GM10248 (cell line): ENCODE measurements at regions not wholly inside any gene's neighbourhood (a gene's known extent, or its start where the extent isn't known, plus 50 kb on each side); places are given as distances from the start of the nearest gene placed in this dataset.

Experiments
- CTCF ChIA-PET: fragments of 300-600 bp; sonication (Branson Sonifier 250); formaldehyde crosslinking; extraction: SDS; loops from one replicate; lab custom pipeline; 2021; ENCODE audit warnings: antibody characterized with exemption; lab: Yijun Ruan, JAX
- POLR2A ChIA-PET: fragments of 350-650 bp; sonication (Branson Sonifier 250); formaldehyde crosslinking; extraction: SDS; loops from one replicate; lab custom pipeline; 2020; ENCODE audit warnings: antibody characterized with exemption; lab: Yijun Ruan, JAX
- DNase-seq: peaks from one replicate; pipeline ENCODE4 v3.0.0; 2012; ENCODE audit errors: extremely low spot score
- CTCF ChIP-seq: IDR thresholded peaks from 2 replicates; pipeline ENCODE4 v1.5.1; 2012; ENCODE audit warnings: mild to moderate bottlenecking, low read depth; ENCODE audit errors: extremely low read depth, missing control alignments, control extremely low read depth

GRCh38 chr3:18100121-18100520, 325.0 kb downstream of the SATB1 start:
- no peak for DNase-seq
- no peak for TF ChIP-seq CTCF
- ChIA-PET POLR2A (no interaction called here), CTCF (no interaction called here)

GRCh38 chr3:18099611-18100010, 325.5 kb downstream of the SATB1 start:
- TF ChIP-seq CTCF, result no peak
- DNase-seq, result no peak
- POLR2A ChIA-PET, result no interaction called here
- CTCF ChIA-PET, result no interaction called here

GRCh38 chr3:18098960-18099587, 326.1 kb downstream of the SATB1 start:
- ChIA-PET CTCF (no interaction called here), POLR2A (no interaction called here)
- DNase-seq, result no peak
- TF ChIP-seq CTCF, result no peak

GRCh38 chr3:18097989-18098388, 327.1 kb downstream of the SATB1 start:
- ChIA-PET POLR2A (no interaction called here), CTCF (no interaction called here)
- DNase-seq, result no peak
- no peak for TF ChIP-seq CTCF

- DNase-seq, result no peak
- TF ChIP-seq CTCF, result no peak
- ChIA-PET CTCF (no interaction called here), POLR2A (no interaction called here)
These were observed 327.7 kb downstream of the SATB1 start for GRCh38 chr3:18097473-18097872.

GRCh38 chr3:18092726-18093125, 332.4 kb downstream of the SATB1 start:
- DNase-seq, result no peak
- POLR2A ChIA-PET, result no interaction called here
- CTCF ChIA-PET, result interaction anchor here (0.8 kb wide), 1 partner anchor 50 kb away, joined by 3 read pairs; no protein-coding TSS in a partner anchor
- no peak for TF ChIP-seq CTCF
